HepG2 (cell line): ENCODE measurements at regions not wholly inside any gene's neighbourhood (a gene's known extent, or its start where the extent isn't known, plus 50 kb on each side); places are given as distances from the start of the nearest gene placed in this dataset.

Source experiments
- ATAC-seq: fragments of 200-7000 bp; cut with Tn5 transposase; 3 replicates; pipeline ENCODE4 v1.9.1; 2020; ENCODE audit warnings: mild to moderate bottlenecking, moderate library complexity
- BruUV-seq: library from RNA; stranded (reverse); fragments of 400-500 nt; replicated peaks from 2 replicates; lab custom pipeline; 2021; lab: Mats Ljungman, UMichigan
- CTCF ChIA-PET: fragments of 300-600 bp; formaldehyde crosslinking; extraction: SDS; loops from one replicate; lab custom pipeline; 2021; ENCODE audit warnings: low total read pairs, inconsistent platforms, low intra/inter-chr PET ratio; lab: Yijun Ruan, JAX
- POLR2A ChIA-PET: fragments of 350-600 bp; sonication (Branson Sonifier 250); formaldehyde crosslinking; loops from one replicate; lab custom pipeline; 2020; ENCODE audit warnings: antibody characterized with exemption, inconsistent platforms; lab: Yijun Ruan, JAX
- DNase-seq: peaks from one replicate; pipeline ENCODE4 v3.0.0-alpha.2; 2015; ENCODE audit warnings: low spot score
- FAIRE-seq: peaks from 3 replicates; lab custom pipeline; 2011; peaks lifted over from hg19 to GRCh38; lab: Jason Lieb, UNC
- H2AFZ ChIP-seq: one replicate; pipeline ENCODE4 v1.6.1; 2011; ENCODE audit warnings: low read length, inconsistent platforms
- H3K27ac ChIP-seq: fragments of 300-600 bp; 3 replicates; pipeline ENCODE4 v1.8.0; 2011; ENCODE audit warnings: mixed run types, mild to moderate bottlenecking, mixed read lengths, low read length, inconsistent platforms; ENCODE audit not compliant: insufficient read depth; ENCODE audit errors: extremely low read length
- H3K27me3 ChIP-seq, 2 experiments: fragments of 200-600 bp in 1 of 2; 2 replicates in 1 of 2; 3 replicates in 1 of 2; pipeline versions ENCODE4 v1.6.0 to v1.8.0; 2011; ENCODE audit warnings: low read length in 2 of 2, mild to moderate bottlenecking in 2 of 2, moderate library complexity in 2 of 2, inconsistent platforms in 1 of 2; ENCODE audit not compliant: insufficient read depth in 2 of 2, control insufficient read depth in 1 of 2
- H3K36me3 ChIP-seq, 2 experiments: fragments of 200-600 bp in 1 of 2; replicated peaks in 1 of 2; 2 replicates in 1 of 2; 3 replicates in 1 of 2; pipeline versions ENCODE4 v1.5.1 to v1.8.0; 2011; ENCODE audit warnings: low read length in 2 of 2, inconsistent platforms in 1 of 2; ENCODE audit not compliant: insufficient read depth in 2 of 2, control insufficient read depth in 1 of 2
- H3K4me1 ChIP-seq: 2 replicates; pipeline ENCODE4 v1.5.1; 2012; ENCODE audit warnings: low read length, inconsistent platforms; ENCODE audit not compliant: insufficient read depth
- H3K4me2 ChIP-seq: 2 replicates; pipeline ENCODE4 v1.6.0; 2011; ENCODE audit warnings: low read depth, low read length, inconsistent platforms
- H3K4me3 ChIP-seq, 3 experiments: fragments of 200-600 bp in 1 of 3; sonication (generic), shearing (Covaris generic) in 1 of 3; replicated peaks in 1 of 3; 2 replicates each; pipeline ENCODE4 v1.5.1; 2011 to 2016; ENCODE audit warnings: low read length in 3 of 3, inconsistent platforms in 2 of 3, low read depth in 2 of 3, mild to moderate bottlenecking in 2 of 3, control low read depth in 1 of 3, mixed read lengths in 1 of 3; ENCODE audit not compliant: insufficient read depth in 1 of 3
- H3K79me2 ChIP-seq: one replicate; pipeline ENCODE4 v1.6.1; 2011; ENCODE audit warnings: low read length, inconsistent platforms; ENCODE audit not compliant: insufficient read depth
- H3K9ac ChIP-seq: 2 replicates; pipeline ENCODE4 v1.6.0; 2011; ENCODE audit warnings: mild to moderate bottlenecking, low read depth, low read length, inconsistent platforms; ENCODE audit not compliant: insufficient read depth
- H3K9me3 ChIP-seq: 2 replicates; pipeline ENCODE4 v1.5.1; 2012; ENCODE audit warnings: mild to moderate bottlenecking, low read length
- H4K20me1 ChIP-seq: 2 replicates; pipeline ENCODE4 v1.6.0; 2011; ENCODE audit warnings: inconsistent platforms, mild to moderate bottlenecking, low read length, moderate library complexity; ENCODE audit not compliant: insufficient read depth
- ARNT2 ChIP-seq: sonication (generic); formaldehyde crosslinking; IDR thresholded peaks from 2 replicates; pipeline ENCODE4 v1.8.0; 2022; ENCODE audit warnings: mild to moderate bottlenecking, low read depth, missing genetic modification reagents, moderate library complexity
- E2F2 ChIP-seq: sonication (generic); formaldehyde crosslinking; IDR thresholded peaks from 2 replicates; pipeline ENCODE4 v1.4.0; 2020; ENCODE audit warnings: missing genetic modification reagents, borderline replicate concordance
- GPBP1L1 ChIP-seq: sonication (generic); formaldehyde crosslinking; IDR thresholded peaks from 2 replicates; pipeline ENCODE4 v1.5.0; 2020; ENCODE audit warnings: mild to moderate bottlenecking, missing genetic modification reagents
- IKZF5 ChIP-seq: IDR thresholded peaks from 2 replicates; pipeline ENCODE4 v1.6.1; 2018; ENCODE audit warnings: missing genetic modification reagents, mild to moderate bottlenecking, missing compliant biosample characterization
- MTA3 ChIP-seq: sonication (generic); formaldehyde crosslinking; IDR thresholded peaks from 2 replicates; pipeline ENCODE4 v1.4.0; 2020; ENCODE audit warnings: missing genetic modification reagents
- RBAK ChIP-seq: sonication (generic); formaldehyde crosslinking; IDR thresholded peaks from 2 replicates; pipeline ENCODE4 v1.5.1; 2020; ENCODE audit warnings: mild to moderate bottlenecking, missing genetic modification reagents
- SNAI1 ChIP-seq: sonication (generic); formaldehyde crosslinking; IDR thresholded peaks from 2 replicates; pipeline ENCODE4 v1.5.0; 2020; ENCODE audit warnings: mild to moderate bottlenecking, missing genetic modification reagents, borderline replicate concordance
- STAT5B ChIP-seq: sonication (generic); formaldehyde crosslinking; IDR thresholded peaks from 2 replicates; pipeline ENCODE4 v1.4.0; 2020; ENCODE audit warnings: missing genetic modification reagents
- ZNF143 ChIP-seq: sonication (generic); formaldehyde crosslinking; IDR thresholded peaks from 2 replicates; pipeline ENCODE4 v1.4.0; 2020; ENCODE audit warnings: missing genetic modification reagents
- ZNF180 ChIP-seq: sonication (generic); formaldehyde crosslinking; IDR thresholded peaks from 2 replicates; pipeline ENCODE4 v1.4.0; 2020; ENCODE audit warnings: low read depth, missing genetic modification reagents, borderline replicate concordance
- ZNF256 ChIP-seq: sonication (generic); formaldehyde crosslinking; conservative IDR thresholded peaks from 2 replicates; pipeline ENCODE4 v1.4.0; 2020; ENCODE audit warnings: missing genetic modification reagents
- WGBS: methylation state at CpG from one replicate; pipeline ENCODE4 v1.1.6; 2017; ENCODE audit warnings: low lambda C conversion rate; 5-methylcytosine and 5-hydroxymethylcytosine counted together
- in situ Hi-C: cut with HindIII; loops from 2 replicates; pipeline ENCODE4 v1.10.0; 2017; ENCODE audit warnings: low pct_unique_long_range_greater_than_20kb; ENCODE audit not compliant: extremely low pct_ligation_motif_present
- intact Hi-C: fragments of 100-400 bp; cut with micrococcal nuclease; formaldehyde crosslinking; loops from one replicate; pipeline ENCODE4 v1.10.0; 2022; ENCODE audit not compliant: unreplicated experiment

- ChIA-PET CTCF (no interaction called here), POLR2A (no interaction called here)
- Histone ChIP-seq H3K4me1 (no peaks in the 10 kb centered on the region), H3K79me2 (no peaks in the 10 kb centered on the region), H3K36me3 (no peaks in the 10 kb centered on the region), H2AFZ (no peak overlapping the region), H3K27ac (no peak overlapping the region), H3K9me3 (no peaks in the 10 kb centered on the region), H3K4me3 (no peak overlapping the region), H3K9ac (no peak overlapping the region), H3K4me2 (no peak overlapping the region), H3K27me3 (no peaks in the 10 kb centered on the region; a peak in 1 of 5 replicates), H4K20me1 (no peaks in the 10 kb centered on the region)
- DNase-seq (no peak), FAIRE-seq (no peak), ATAC-seq (no peak)
- TF ChIP-seq ARNT2 (CRISPR knock-in tag) (no peak), RBAK (no peak), GPBP1L1 (CRISPR knock-in tag) (no peak), ZNF143 (no peak), MTA3 (no peak), STAT5B (CRISPR knock-in tag) (no peak), E2F2 (no peak), IKZF5 (CRISPR knock-in tag) (no peak), ZNF180 (CRISPR knock-in tag) (no peak), SNAI1 (CRISPR knock-in tag) (no peak), ZNF256 (CRISPR knock-in tag) (no peak)
- intact Hi-C loops: no loop called here
- BruUV-seq: no TSS peak
- 3% methylated on average over 2 of the region's 2 CpGs for WGBS
- in situ Hi-C loops: loop anchor here (10.0 to 25.0 kb wide), 3 partner anchors 457 to 975 kb away; no protein-coding TSS in a partner anchor
Observed at GRCh38 chr18:40937386-40937785, 1017.6 kb upstream of the PIK3C3 start.
